ENCODE measurements at regions not wholly inside any gene's neighbourhood (a gene's known extent, or its start where the extent isn't known, plus 50 kb on each side); places are given as distances from the start of the nearest gene placed in this dataset.

DNA sequence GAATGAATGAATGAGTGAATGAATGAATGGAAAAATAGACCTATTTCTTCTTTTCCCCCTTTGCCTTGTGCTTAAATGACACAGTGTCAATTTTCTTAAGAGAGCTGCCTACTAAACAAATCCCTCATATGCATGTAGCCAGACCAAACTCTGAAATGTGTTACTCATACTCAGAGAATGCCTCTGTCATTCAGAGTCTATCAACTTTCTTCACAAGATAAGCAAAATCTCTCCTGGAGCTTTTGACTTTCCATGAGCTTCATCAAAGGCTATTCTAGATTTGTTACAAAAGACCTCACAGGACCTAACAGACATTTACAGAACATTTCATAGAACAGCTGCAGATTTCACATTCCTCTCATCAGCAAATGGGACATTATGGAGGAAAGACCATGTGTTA, 275.7 kb upstream of the MSX2 start:
- H4K5ac ChIP-seq (ENCODE audit: low read length), result no peak overlapping the region
- H2BK5ac ChIP-seq (ENCODE audit: low read length), result no peak overlapping the region
- H2AK5ac ChIP-seq (ENCODE audit: low read length), result no peak overlapping the region
- H3K27ac ChIP-seq (ENCODE audit: low read depth, low read length), result no peak overlapping the region
- no peak overlapping the region for H2BK15ac ChIP-seq (replicated peaks; ENCODE audit: low read depth)
- no peak overlapping the region for H3K4me2 ChIP-seq (ENCODE audit: low read length)
- H3K4me3 ChIP-seq (ENCODE audit: low read length), result no peak overlapping the region
- no peaks in the 10 kb centered on the region for H3K27me3 ChIP-seq (ENCODE audit: insufficient read depth, low read length, poor library complexity)
- H2BK120ac ChIP-seq (ENCODE audit: low read depth, low read length), result no peak overlapping the region
- peak; percentile 77 for DNase-seq
- H3K56ac ChIP-seq (ENCODE audit: low read length), result no peak overlapping the region
- peaks cover 4% of the 10 kb centered on the region for H3K4me1 ChIP-seq (ENCODE audit: control insufficient read depth, low read depth, low read length)
- no peak overlapping the region for H3K18ac ChIP-seq (ENCODE audit: low read length)
- H3K23ac ChIP-seq (ENCODE audit: low read length), result no peak overlapping the region
- H3K4ac ChIP-seq (ENCODE audit: low read depth, low read length), result no peak overlapping the region
- no peaks in the 10 kb centered on the region for H3K36me3 ChIP-seq (ENCODE audit: control insufficient read depth, insufficient read depth, low read length)
- H3K79me1 ChIP-seq (ENCODE audit: low read length), result no peaks in the 10 kb centered on the region
- H4K8ac ChIP-seq (ENCODE audit: low read depth, low read length), result no peak overlapping the region
- no peaks in the 10 kb centered on the region for H3K79me2 ChIP-seq (ENCODE audit: control insufficient read depth, insufficient read depth, low read length)
- H3K9ac ChIP-seq (ENCODE audit: low read length), result no peak overlapping the region

DNA sequence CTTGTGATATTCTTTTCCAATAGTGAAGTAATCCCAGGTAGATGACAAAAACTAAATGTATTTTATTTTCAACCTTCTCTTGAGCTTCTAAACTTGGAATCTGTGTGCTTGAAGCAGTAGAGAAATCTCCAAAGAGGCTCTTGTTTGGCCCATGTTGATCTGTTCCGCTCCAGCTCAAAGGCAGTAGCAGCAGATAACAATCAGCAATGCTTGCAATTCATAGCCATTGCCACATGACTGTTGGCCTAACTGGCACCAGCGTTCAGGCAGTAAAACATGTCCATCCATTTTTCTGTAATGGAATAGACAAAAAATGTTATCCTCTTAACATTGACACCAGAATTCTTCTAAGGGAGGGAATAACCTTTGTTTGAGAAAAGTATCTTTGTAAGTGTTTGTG, 270.7 kb upstream of the MSX2 start:
- H3K18ac ChIP-seq (ENCODE audit: low read length), result no peak overlapping the region
- no peak overlapping the region for H4K8ac ChIP-seq (ENCODE audit: low read depth, low read length)
- H2BK5ac ChIP-seq (ENCODE audit: low read length), result no peak overlapping the region
- H3K23ac ChIP-seq (ENCODE audit: low read length), result no peak overlapping the region
- no peak overlapping the region for H3K4me3 ChIP-seq (ENCODE audit: low read length)
- H2AK5ac ChIP-seq (ENCODE audit: low read length), result no peak overlapping the region
- no peak overlapping the region for H3K4ac ChIP-seq (ENCODE audit: low read depth, low read length)
- no peaks in the 10 kb centered on the region for H3K4me1 ChIP-seq (ENCODE audit: control insufficient read depth, low read depth, low read length)
- no peak overlapping the region for H2BK120ac ChIP-seq (ENCODE audit: low read depth, low read length)
- no peaks in the 10 kb centered on the region for H3K27me3 ChIP-seq (ENCODE audit: insufficient read depth, low read length, poor library complexity)
- H3K4me2 ChIP-seq (ENCODE audit: low read length), result no peak overlapping the region
- H4K5ac ChIP-seq (ENCODE audit: low read length), result no peak overlapping the region
- H3K36me3 ChIP-seq (ENCODE audit: control insufficient read depth, insufficient read depth, low read length), result no peaks in the 10 kb centered on the region
- WGBS (ENCODE audit: extremely low coverage, insufficient coverage, low lambda C conversion rate), result no CpG with 5 or more reads among the region's 2 CpGs
- no peaks in the 10 kb centered on the region for H3K79me1 ChIP-seq (ENCODE audit: low read length)
- no peak overlapping the region for H3K27ac ChIP-seq (ENCODE audit: low read depth, low read length)
- no peak for DNase-seq
- H3K79me2 ChIP-seq (ENCODE audit: control insufficient read depth, insufficient read depth, low read length), result no peaks in the 10 kb centered on the region
- H3K9ac ChIP-seq (ENCODE audit: low read length), result no peak overlapping the region
- no peak overlapping the region for H2BK15ac ChIP-seq (replicated peaks; ENCODE audit: low read depth)
- no peak overlapping the region for H3K56ac ChIP-seq (ENCODE audit: low read length)

GRCh38 chr5:174454464-174454863, 269.9 kb upstream of the MSX2 start:
- Histone ChIP-seq H3K9ac (ENCODE audit: low read length) (no peak overlapping the region), H3K56ac (ENCODE audit: low read length) (no peak overlapping the region), H3K36me3 (ENCODE audit: control insufficient read depth, insufficient read depth, low read length) (no peaks in the 10 kb centered on the region), H3K4me3 (ENCODE audit: low read length) (no peak overlapping the region), H3K27ac (ENCODE audit: low read depth, low read length) (no peak overlapping the region), H4K8ac (ENCODE audit: low read depth, low read length) (no peak overlapping the region), H3K4me2 (ENCODE audit: low read length) (no peak overlapping the region), H3K23ac (ENCODE audit: low read length) (no peak overlapping the region), H2AK5ac (ENCODE audit: low read length) (no peak overlapping the region), H4K5ac (ENCODE audit: low read length) (no peak overlapping the region), H2BK5ac (ENCODE audit: low read length) (no peak overlapping the region), H2BK15ac (replicated peaks; ENCODE audit: low read depth) (no peak overlapping the region), H3K27me3 (ENCODE audit: insufficient read depth, low read length, poor library complexity) (no peaks in the 10 kb centered on the region), H3K18ac (ENCODE audit: low read length) (no peak overlapping the region), H3K4me1 (ENCODE audit: control insufficient read depth, low read depth, low read length) (no peaks in the 10 kb centered on the region), H3K4ac (ENCODE audit: low read depth, low read length) (no peak overlapping the region), H3K79me2 (ENCODE audit: control insufficient read depth, insufficient read depth, low read length) (no peaks in the 10 kb centered on the region), H2BK120ac (ENCODE audit: low read depth, low read length) (no peak overlapping the region), H3K79me1 (ENCODE audit: low read length) (no peaks in the 10 kb centered on the region)
- WGBS (ENCODE audit: extremely low coverage, insufficient coverage, low lambda C conversion rate), result no CpG with 5 or more reads among the region's 6 CpGs
- no peak for DNase-seq

DNA sequence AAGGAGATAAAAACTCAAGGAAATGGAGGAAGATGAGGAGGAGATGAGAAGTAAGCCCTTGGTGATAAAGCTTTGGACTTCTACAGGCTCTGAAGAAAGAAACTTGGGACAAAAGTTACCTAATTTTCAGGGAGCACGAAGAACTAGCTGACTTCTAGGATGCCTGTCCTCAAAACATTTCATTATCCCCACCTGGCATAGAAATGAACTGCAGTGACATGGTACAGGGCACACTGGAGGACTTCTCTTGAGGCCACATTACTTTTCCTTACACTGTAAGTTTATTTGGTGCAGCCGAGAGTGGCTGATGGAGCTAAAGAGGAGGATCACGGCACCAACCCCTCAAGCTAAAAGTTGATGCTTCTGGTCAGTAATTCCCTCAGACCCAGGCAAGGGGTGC, 269.5 kb upstream of the MSX2 start:
- H2BK15ac ChIP-seq (replicated peaks; ENCODE audit: low read depth), result no peak overlapping the region
- no peak overlapping the region for H4K5ac ChIP-seq (ENCODE audit: low read length)
- H2BK120ac ChIP-seq (ENCODE audit: low read depth, low read length), result no peak overlapping the region
- H3K27me3 ChIP-seq (ENCODE audit: insufficient read depth, low read length, poor library complexity), result no peaks in the 10 kb centered on the region
- H4K8ac ChIP-seq (ENCODE audit: low read depth, low read length), result no peak overlapping the region
- DNase-seq, result no peak
- H3K56ac ChIP-seq (ENCODE audit: low read length), result no peak overlapping the region
- peak overlapping the region; percentile 39 for H3K4ac ChIP-seq (ENCODE audit: low read depth, low read length)
- H3K27ac ChIP-seq (ENCODE audit: low read depth, low read length), result no peak overlapping the region
- H3K4me2 ChIP-seq (ENCODE audit: low read length), result no peak overlapping the region
- no CpG with 5 or more reads among the region's 3 CpGs for WGBS (ENCODE audit: extremely low coverage, insufficient coverage, low lambda C conversion rate)
- no peak overlapping the region for H3K23ac ChIP-seq (ENCODE audit: low read length)
- H3K4me1 ChIP-seq (ENCODE audit: control insufficient read depth, low read depth, low read length), result no peaks in the 10 kb centered on the region
- no peak overlapping the region for H2AK5ac ChIP-seq (ENCODE audit: low read length)
- H3K9ac ChIP-seq (ENCODE audit: low read length), result no peak overlapping the region
- H3K36me3 ChIP-seq (ENCODE audit: control insufficient read depth, insufficient read depth, low read length), result no peaks in the 10 kb centered on the region
- H3K79me1 ChIP-seq (ENCODE audit: low read length), result no peaks in the 10 kb centered on the region
- H3K79me2 ChIP-seq (ENCODE audit: control insufficient read depth, insufficient read depth, low read length), result no peaks in the 10 kb centered on the region
- no peak overlapping the region for H2BK5ac ChIP-seq (ENCODE audit: low read length)
- no peak overlapping the region for H3K18ac ChIP-seq (ENCODE audit: low read length)
- no peak overlapping the region for H3K4me3 ChIP-seq (ENCODE audit: low read length)

DNA sequence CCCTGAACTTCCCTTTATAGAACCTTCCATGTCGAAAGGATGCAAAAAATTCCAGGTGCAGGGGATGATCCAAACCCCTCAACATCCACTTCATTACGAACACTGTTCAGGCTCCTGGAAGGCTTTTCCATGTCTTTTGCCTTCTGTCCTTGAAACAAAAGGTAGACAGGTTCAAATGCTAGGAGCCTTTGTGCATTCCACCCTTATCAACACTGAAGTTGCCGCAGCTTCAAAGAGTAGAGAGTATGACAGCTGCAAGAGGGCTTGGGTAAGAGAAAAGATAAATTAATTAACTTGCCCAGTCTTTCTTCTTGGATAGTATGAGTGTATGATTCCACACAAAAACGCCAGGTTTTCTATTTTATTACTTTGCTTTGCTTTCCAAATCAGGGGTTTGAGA, 269.1 kb upstream of the MSX2 start:
- no peaks in the 10 kb centered on the region for H3K79me2 ChIP-seq (ENCODE audit: control insufficient read depth, insufficient read depth, low read length)
- no peak overlapping the region for H2BK5ac ChIP-seq (ENCODE audit: low read length)
- DNase-seq, result no peak
- peak overlapping the region; percentile 39 for H3K4ac ChIP-seq (ENCODE audit: low read depth, low read length)
- H3K9ac ChIP-seq (ENCODE audit: low read length), result no peak overlapping the region
- no peak overlapping the region for H3K27ac ChIP-seq (ENCODE audit: low read depth, low read length)
- no peaks in the 10 kb centered on the region for H3K36me3 ChIP-seq (ENCODE audit: control insufficient read depth, insufficient read depth, low read length)
- H3K23ac ChIP-seq (ENCODE audit: low read length), result no peak overlapping the region
- no peak overlapping the region for H4K5ac ChIP-seq (ENCODE audit: low read length)
- H3K79me1 ChIP-seq (ENCODE audit: low read length), result no peaks in the 10 kb centered on the region
- H2BK15ac ChIP-seq (replicated peaks; ENCODE audit: low read depth), result no peak overlapping the region
- no peak overlapping the region for H4K8ac ChIP-seq (ENCODE audit: low read depth, low read length)
- no peak overlapping the region for H2BK120ac ChIP-seq (ENCODE audit: low read depth, low read length)
- no peak overlapping the region for H3K56ac ChIP-seq (ENCODE audit: low read length)
- H3K4me3 ChIP-seq (ENCODE audit: low read length), result no peak overlapping the region
- no peak overlapping the region for H2AK5ac ChIP-seq (ENCODE audit: low read length)
- no peaks in the 10 kb centered on the region for H3K27me3 ChIP-seq (ENCODE audit: insufficient read depth, low read length, poor library complexity)
- H3K18ac ChIP-seq (ENCODE audit: low read length), result no peak overlapping the region
- no CpG with 5 or more reads among the region's 4 CpGs for whole genome bisulfite sequencing (ENCODE audit: extremely low coverage, insufficient coverage, low lambda C conversion rate)
- H3K4me2 ChIP-seq (ENCODE audit: low read length), result no peak overlapping the region
- H3K4me1 ChIP-seq (ENCODE audit: control insufficient read depth, low read depth, low read length), result no peaks in the 10 kb centered on the region

DNA sequence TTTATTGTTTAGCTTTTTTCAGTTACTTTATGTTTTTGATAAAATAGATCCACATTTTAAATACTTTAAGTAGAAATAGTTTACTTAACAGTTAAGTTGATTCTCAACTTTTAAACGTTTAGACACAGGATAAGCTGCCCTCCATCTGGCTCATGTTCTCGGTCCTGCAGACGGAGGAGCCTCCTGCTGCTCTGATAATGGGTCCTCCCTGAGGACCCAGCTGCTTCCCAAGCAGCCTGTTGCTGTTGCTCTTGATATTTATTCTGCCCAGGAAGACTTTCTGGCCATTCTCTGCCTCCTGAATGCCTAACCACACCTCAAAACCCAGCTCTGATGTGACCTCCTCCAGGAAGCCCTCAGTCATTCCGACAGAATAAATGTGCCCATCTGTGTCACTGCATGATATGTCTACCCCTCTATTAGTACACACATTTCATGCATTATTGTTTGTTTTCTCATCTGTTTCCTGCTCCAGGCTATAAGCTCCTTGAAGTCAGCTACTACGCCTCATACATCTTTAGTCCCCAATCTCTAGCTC, 267.2 kb upstream of the MSX2 start:
- H2BK5ac ChIP-seq (ENCODE audit: low read length), result no peak overlapping the region
- H3K18ac ChIP-seq (ENCODE audit: low read length), result no peak overlapping the region
- no peak overlapping the region for H3K4me3 ChIP-seq (ENCODE audit: low read length)
- WGBS (ENCODE audit: extremely low coverage, insufficient coverage, low lambda C conversion rate), result no CpG with 5 or more reads among the region's 5 CpGs
- peaks cover 1% of the 10 kb centered on the region for H3K4me1 ChIP-seq (ENCODE audit: control insufficient read depth, low read depth, low read length)
- no peak overlapping the region for H2AK5ac ChIP-seq (ENCODE audit: low read length)
- H4K8ac ChIP-seq (ENCODE audit: low read depth, low read length), result no peak overlapping the region
- no peaks in the 10 kb centered on the region for H3K79me1 ChIP-seq (ENCODE audit: low read length)
- DNase-seq, result peak; percentile 51
- no peak overlapping the region for H3K56ac ChIP-seq (ENCODE audit: low read length)
- no peak overlapping the region for H3K27ac ChIP-seq (ENCODE audit: low read depth, low read length)
- H3K79me2 ChIP-seq (ENCODE audit: control insufficient read depth, insufficient read depth, low read length), result no peaks in the 10 kb centered on the region
- no peaks in the 10 kb centered on the region for H3K27me3 ChIP-seq (ENCODE audit: insufficient read depth, low read length, poor library complexity)
- no peak overlapping the region for H3K4me2 ChIP-seq (ENCODE audit: low read length)
- no peak overlapping the region for H2BK120ac ChIP-seq (ENCODE audit: low read depth, low read length)
- H3K23ac ChIP-seq (ENCODE audit: low read length), result no peak overlapping the region
- H3K36me3 ChIP-seq (ENCODE audit: control insufficient read depth, insufficient read depth, low read length), result no peaks in the 10 kb centered on the region
- no peak overlapping the region for H3K9ac ChIP-seq (ENCODE audit: low read length)
- H3K4ac ChIP-seq (ENCODE audit: low read depth, low read length), result no peak overlapping the region
- no peak overlapping the region for H4K5ac ChIP-seq (ENCODE audit: low read length)
- H2BK15ac ChIP-seq (replicated peaks; ENCODE audit: low read depth), result no peak overlapping the region
